Uterus (tissue), 2 donors: ENCODE measurements at regions not wholly inside any gene's neighbourhood (a gene's known extent, or its start where the extent isn't known, plus 50 kb on each side); places are given as distances from the start of the nearest gene placed in this dataset.
"Not testable (repeated sequence)": the region's sequence is repeated elsewhere in the genome, so short reads cannot be mapped to it uniquely, and the experiment has no call there.

Source experiments
- CTCF ChIP-seq, 4 experiments: fragments of 200-600 bp in 2 of 4; fragments of 450-650 bp in 2 of 4; sonication (generic) in 2 of 4; IDR thresholded peaks; one replicate each; pipeline ENCODE4 v1.5.1; 2016 to 2019; ENCODE audit warnings: antibody characterized with exemption in 4 of 4, mild to moderate bottlenecking in 2 of 4, moderate library complexity in 1 of 4
- POLR2A ChIP-seq, 2 donors: fragments of 450-650 bp; IDR thresholded peaks; one replicate each; pipeline ENCODE4 v1.6.1; 2016; ENCODE audit warnings: antibody characterized with exemption in 2 of 2, mild to moderate bottlenecking in 1 of 2, moderate library complexity in 1 of 2

DNA sequence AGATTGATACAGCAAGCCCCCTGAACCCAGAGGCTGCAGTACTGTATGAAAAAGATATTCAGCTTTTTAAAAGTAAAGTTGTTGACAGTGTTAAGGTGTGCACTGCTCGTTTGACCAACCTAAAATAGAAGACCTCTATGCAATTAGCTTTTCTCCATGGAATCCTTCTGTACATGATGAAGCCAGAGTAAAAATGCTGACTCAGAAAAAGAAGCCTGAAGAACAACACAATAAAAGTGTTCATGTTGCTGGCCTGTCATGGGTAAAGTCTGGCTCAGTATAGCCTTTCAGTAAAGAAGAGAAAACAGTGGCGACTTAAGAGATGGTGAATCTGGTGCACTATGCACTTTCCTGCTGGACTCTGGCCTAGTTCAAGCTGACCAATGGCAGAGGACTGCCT, 473.8 kb downstream of the CDH10 start:
- TF ChIP-seq CTCF, POLR2A (IDR thresholded peaks at IDR 0.05): not testable (repeated sequence)
